Activated naive CD4-positive, alpha-beta T cell (primary cell): ENCODE measurements at regions not wholly inside any gene's neighbourhood (a gene's known extent, or its start where the extent isn't known, plus 50 kb on each side); places are given as distances from the start of the nearest gene placed in this dataset.

Source experiments
- DNase-seq, 4 experiments: peaks; one replicate each; lab custom pipeline; 2025; lab: John Stamatoyannopoulos, UW

- DNase-seq = no peak
These were observed 161.1 kb upstream of the PKDCC start for GRCh38 chr2:41886757-41887156.

GRCh38 chr2:41890341-41890740 is 157.5 kb upstream of the PKDCC start:
- DNase-seq = no peak

GRCh38 chr2:41892476-41892875 is 155.3 kb upstream of the PKDCC start:
- no peak for DNase-seq

- DNase-seq = no peak
These were observed 153.1 kb upstream of the PKDCC start for GRCh38 chr2:41894563-41895333.

GRCh38 chr2:41895334-41895664 is 152.5 kb upstream of the PKDCC start:
- DNase-seq = no peak

- no peak for DNase-seq
These were observed 151.5 kb upstream of the PKDCC start for GRCh38 chr2:41896186-41896846.

- DNase-seq = no peak
These were observed 148.6 kb upstream of the PKDCC start for GRCh38 chr2:41899189-41899588.

GRCh38 chr2:41900101-41900577 is 147.7 kb upstream of the PKDCC start:
- DNase-seq = no peak

GRCh38 chr2:41902897-41903296 is 144.9 kb upstream of the PKDCC start:
- no peak for DNase-seq

- DNase-seq = no peak
These were observed 144.2 kb upstream of the PKDCC start for GRCh38 chr2:41903474-41904135.

- no peak for DNase-seq
These were observed 143.4 kb upstream of the PKDCC start for GRCh38 chr2:41904459-41904858.

GRCh38 chr2:41905597-41906337 is 142.1 kb upstream of the PKDCC start:
- DNase-seq = no peak

GRCh38 chr2:41906338-41906725 is 141.5 kb upstream of the PKDCC start:
- no peak for DNase-seq

- DNase-seq = no peak
These were observed 140.7 kb upstream of the PKDCC start for GRCh38 chr2:41907141-41907540.

GRCh38 chr2:41907771-41908207 is 140.0 kb upstream of the PKDCC start:
- DNase-seq = no peak

- no peak for DNase-seq
These were observed 139.5 kb upstream of the PKDCC start for GRCh38 chr2:41908349-41908748.

GRCh38 chr2:41909584-41909983 is 138.2 kb upstream of the PKDCC start:
- DNase-seq = no peak

- no peak for DNase-seq
These were observed 137.7 kb upstream of the PKDCC start for GRCh38 chr2:41910126-41910525.

- no peak for DNase-seq
These were observed 136.8 kb upstream of the PKDCC start for GRCh38 chr2:41911033-41911432.

- no peak for DNase-seq
These were observed 135.5 kb upstream of the PKDCC start for GRCh38 chr2:41912337-41912736.

- no peak for DNase-seq
These were observed 135.0 kb upstream of the PKDCC start for GRCh38 chr2:41912776-41913175.

GRCh38 chr2:41913311-41913710 is 134.5 kb upstream of the PKDCC start:
- no peak for DNase-seq
